ENCODE measurements at regions not wholly inside any gene's neighbourhood (a gene's known extent, or its start where the extent isn't known, plus 50 kb on each side); places are given as distances from the start of the nearest gene placed in this dataset.
A peak's percentile ranks its signal among the peaks of the same experiment; 100 is the strongest.

DNA sequence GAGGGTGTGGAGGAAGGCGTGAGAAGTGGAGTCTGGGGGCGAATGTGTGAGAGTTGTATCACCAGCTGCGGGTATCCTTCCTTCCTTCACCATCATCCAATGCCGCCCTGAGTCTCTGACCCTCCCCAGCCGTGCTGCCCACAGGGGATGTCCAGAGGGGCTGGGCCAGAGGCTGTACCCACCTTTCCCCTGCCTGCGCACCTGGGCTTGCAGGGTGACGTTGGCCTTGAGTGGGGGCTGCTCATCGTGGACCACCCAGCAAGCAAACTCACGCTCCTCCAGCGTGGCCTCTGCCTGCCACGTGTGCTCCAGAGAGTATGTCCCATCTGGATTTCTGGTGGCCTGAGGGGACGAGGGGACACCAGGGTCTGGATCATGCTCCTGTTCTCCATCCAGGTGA lies 116.9 kb upstream of the SIRPA start:
- H3K27ac ChIP-seq (ENCODE audit: extremely low read length, insufficient read depth, low read length) = no peak overlapping the region
- H3K9me3 ChIP-seq (ENCODE audit: low read length) = no peaks in the 10 kb centered on the region
- no peak overlapping the region for H3K4me2 ChIP-seq (ENCODE audit: low read depth, low read length)
- H3K36me3 ChIP-seq (replicated peaks in 1 of 2; ENCODE audit: control insufficient read depth in 1 of 2, insufficient read depth in 2 of 2, low read length in 2 of 2) = no peaks in the 10 kb centered on the region
- H2AFZ ChIP-seq (ENCODE audit: low read length) = no peak overlapping the region
- CTCF ChIA-PET (ENCODE audit: low intra/inter-chr PET ratio, low total read pairs) = interaction anchor here (2.8 kb wide), 1 partner anchor 14 kb away, joined by 18 read pairs; no protein-coding TSS in a partner anchor
- no TSS peak for BruUV-seq (replicated peaks)
- TF ChIP-seq GZF1 (CRISPR knock-in tag; IDR thresholded peaks at IDR 0.05) (no peak), MAFF (IDR thresholded peaks at IDR 0.05; ENCODE audit: low read depth, low read length) (no peak), IRF2 (CRISPR knock-in tag; IDR thresholded peaks at IDR 0.05) (no peak), ZNF768 (CRISPR knock-in tag; IDR thresholded peaks at IDR 0.05) (peak; percentile 28; the same call in 1 of the 2 replicates), ZFP37 (CRISPR knock-in tag; IDR thresholded peaks at IDR 0.05; ENCODE audit: borderline replicate concordance) (no peak), ETV6 (CRISPR knock-in tag; conservative IDR thresholded peaks at IDR 0.05) (no peak)
- no peaks in the 10 kb centered on the region for H3K79me2 ChIP-seq (ENCODE audit: insufficient read depth, low read length)
- POLR2A ChIA-PET = no interaction called here
- H4K20me1 ChIP-seq (ENCODE audit: insufficient read depth, low read length) = no peaks in the 10 kb centered on the region
- peaks cover 19% of the 10 kb centered on the region for H3K4me1 ChIP-seq (ENCODE audit: insufficient read depth, low read length)
- FAIRE-seq = no peak
- no peak for ATAC-seq
- intact Hi-C loops (cut with micrococcal nuclease; ENCODE audit: unreplicated experiment) (no loop called here), in situ Hi-C loops (cut with HindIII; ENCODE audit: extremely low pct_ligation_motif_present, low pct_unique_long_range_greater_than_20kb) (no loop called here)
- H3K27me3 ChIP-seq (ENCODE audit: control insufficient read depth in 1 of 2, insufficient read depth in 2 of 2, low read length in 2 of 2) = no peaks in the 10 kb centered on the region; a peak in 1 of 5 replicates
- WGBS (ENCODE audit: low lambda C conversion rate) = 66% methylated on average over 12 of the region's 12 CpGs
- no peak overlapping the region for H3K9ac ChIP-seq (ENCODE audit: insufficient read depth, low read depth, low read length)
- H3K4me3 ChIP-seq (replicated peaks in 1 of 3; ENCODE audit: insufficient read depth in 1 of 3, low read depth in 2 of 3, low read length in 3 of 3) = no peak overlapping the region
- no peak for DNase-seq (ENCODE audit: low spot score)

DNA sequence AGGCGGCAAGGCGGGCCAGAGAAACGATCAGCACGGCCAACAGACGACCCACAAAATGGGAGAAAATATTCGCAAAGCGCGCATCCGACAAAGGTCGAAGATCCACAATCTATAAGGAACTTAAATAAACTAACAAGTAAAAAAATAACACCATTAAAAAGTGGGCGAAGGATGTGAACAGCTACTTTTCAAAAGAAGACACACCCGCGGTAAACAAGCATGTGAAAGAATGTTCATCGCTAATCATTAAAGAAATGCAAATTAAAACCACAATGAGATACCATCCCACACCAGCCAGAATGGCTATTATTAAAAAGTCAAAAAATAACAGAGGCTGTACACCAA lies 117.8 kb upstream of the SIRPA start:
- WGBS (ENCODE audit: low lambda C conversion rate) = 24% methylated on average over 14 of the region's 14 CpGs
- Histone ChIP-seq H3K27me3 (ENCODE audit: control insufficient read depth in 1 of 2, insufficient read depth in 2 of 2, low read length in 2 of 2) (no peaks in the 10 kb centered on the region; a peak in 1 of 5 replicates), H3K4me3 (replicated peaks in 1 of 3; ENCODE audit: insufficient read depth in 1 of 3, low read depth in 2 of 3, low read length in 3 of 3) (peak overlapping the region in 2 of 3 experiments; percentile 94 to 97; a peak in 4 of 6 replicates), H3K9ac (ENCODE audit: insufficient read depth, low read depth, low read length) (no peak overlapping the region), H3K9me3 (ENCODE audit: low read length) (no peaks in the 10 kb centered on the region), H4K20me1 (ENCODE audit: insufficient read depth, low read length) (no peaks in the 10 kb centered on the region), H2AFZ (ENCODE audit: low read length) (peak overlapping the region; percentile 78), H3K4me2 (ENCODE audit: low read depth, low read length) (peak overlapping the region; percentile 95), H3K36me3 (replicated peaks in 1 of 2; ENCODE audit: control insufficient read depth in 1 of 2, insufficient read depth in 2 of 2, low read length in 2 of 2) (no peaks in the 10 kb centered on the region), H3K27ac (ENCODE audit: extremely low read length, insufficient read depth, low read length) (no peak overlapping the region), H3K79me2 (ENCODE audit: insufficient read depth, low read length) (no peaks in the 10 kb centered on the region), H3K4me1 (ENCODE audit: insufficient read depth, low read length) (peaks cover 19% of the 10 kb centered on the region)
- DNase-seq (ENCODE audit: low spot score) (no peak), ATAC-seq (no peak), FAIRE-seq (no peak)
- CTCF ChIA-PET (ENCODE audit: low intra/inter-chr PET ratio, low total read pairs) = interaction anchor here (1.2 to 2.8 kb wide), 2 partner anchors 13 to 310 kb away, joined by 3 to 18 read pairs; no protein-coding TSS in a partner anchor
- in situ Hi-C loops (cut with HindIII; ENCODE audit: extremely low pct_ligation_motif_present, low pct_unique_long_range_greater_than_20kb) = no loop called here
- intact Hi-C loops (cut with micrococcal nuclease; ENCODE audit: unreplicated experiment) = loop anchor here (1.0 kb wide), 3 partner anchors 13 to 268 kb away; no protein-coding TSS in a partner anchor
- no TSS peak for BruUV-seq (replicated peaks)
- POLR2A ChIA-PET = interaction anchor here (1.0 to 1.4 kb wide), 8 partner anchors 51 to 693 kb away, joined by 3 to 13 read pairs (median 4); partner anchors contain the start of gene SNRPB
- TF ChIP-seq ZBTB21 (CRISPR knock-in tag; IDR thresholded peaks at IDR 0.05) (no peak), KDM1A (CRISPR knock-in tag; IDR thresholded peaks at IDR 0.05) (0 out of 2 replicates have a peak, but pooled peaks have one; percentile 3), PCBP1 (IDR thresholded peaks at IDR 0.05; ENCODE audit: borderline replicate concordance, low read depth, low read length) (no peak), ZNF816 (CRISPR knock-in tag; IDR thresholded peaks at IDR 0.05; ENCODE audit: borderline replicate concordance) (0 out of 2 replicates have a peak, but pooled peaks have one; percentile 4), ZNF33A (CRISPR knock-in tag; IDR thresholded peaks at IDR 0.05; ENCODE audit: borderline replicate concordance) (peak; percentile 10; the same call in 1 of the 2 replicates), ZNF747 (CRISPR knock-in tag; IDR thresholded peaks at IDR 0.05; ENCODE audit: borderline replicate concordance) (0 out of 2 replicates have a peak, but pooled peaks have one; percentile 2), ZNF737 (CRISPR knock-in tag; IDR thresholded peaks at IDR 0.05; ENCODE audit: borderline replicate concordance) (0 out of 2 replicates have a peak, but pooled peaks have one; percentile 6)
- TF ChIP-seq, protein P1, sequence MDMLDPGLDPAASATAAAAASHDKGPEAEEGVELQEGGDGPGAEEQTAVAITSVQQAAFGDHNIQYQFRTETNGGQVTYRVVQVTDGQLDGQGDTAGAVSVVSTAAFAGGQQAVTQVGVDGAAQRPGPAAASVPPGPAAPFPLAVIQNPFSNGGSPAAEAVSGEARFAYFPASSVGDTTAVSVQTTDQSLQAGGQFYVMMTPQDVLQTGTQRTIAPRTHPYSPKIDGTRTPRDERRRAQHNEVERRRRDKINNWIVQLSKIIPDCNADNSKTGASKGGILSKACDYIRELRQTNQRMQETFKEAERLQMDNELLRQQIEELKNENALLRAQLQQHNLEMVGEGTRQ (IDR thresholded peaks at IDR 0.05; ENCODE audit: low read depth, low read length) = no peak
- TF ChIP-seq, protein P1 (CRISPR knock-in tag; IDR thresholded peaks at IDR 0.05; ENCODE audit: borderline replicate concordance) = no peak
- TF ChIP-seq, protein P2, sequence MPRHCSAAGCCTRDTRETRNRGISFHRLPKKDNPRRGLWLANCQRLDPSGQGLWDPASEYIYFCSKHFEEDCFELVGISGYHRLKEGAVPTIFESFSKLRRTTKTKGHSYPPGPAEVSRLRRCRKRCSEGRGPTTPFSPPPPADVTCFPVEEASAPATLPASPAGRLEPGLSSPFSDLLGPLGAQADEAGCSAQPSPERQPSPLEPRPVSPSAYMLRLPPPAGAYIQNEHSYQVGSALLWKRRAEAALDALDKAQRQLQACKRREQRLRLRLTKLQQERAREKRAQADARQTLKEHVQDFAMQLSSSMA (CRISPR knock-in tag; IDR thresholded peaks at IDR 0.05) = 0 out of 2 replicates have a peak, but pooled peaks have one; percentile 8
- TF ChIP-seq, protein P3, sequence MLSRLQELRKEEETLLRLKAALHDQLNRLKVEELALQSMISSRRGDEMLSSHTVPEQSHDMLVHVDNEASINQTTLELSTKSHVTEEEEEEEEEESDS (CRISPR knock-in tag; IDR thresholded peaks at IDR 0.05; ENCODE audit: borderline replicate concordance) = 0 out of 2 replicates have a peak, but pooled peaks have one; percentile 1

Data from HepG2 (cell line).